ENCODE measurements at regions not wholly inside any gene's neighbourhood (a gene's known extent, or its start where the extent isn't known, plus 50 kb on each side); places are given as distances from the start of the nearest gene placed in this dataset.

DNA sequence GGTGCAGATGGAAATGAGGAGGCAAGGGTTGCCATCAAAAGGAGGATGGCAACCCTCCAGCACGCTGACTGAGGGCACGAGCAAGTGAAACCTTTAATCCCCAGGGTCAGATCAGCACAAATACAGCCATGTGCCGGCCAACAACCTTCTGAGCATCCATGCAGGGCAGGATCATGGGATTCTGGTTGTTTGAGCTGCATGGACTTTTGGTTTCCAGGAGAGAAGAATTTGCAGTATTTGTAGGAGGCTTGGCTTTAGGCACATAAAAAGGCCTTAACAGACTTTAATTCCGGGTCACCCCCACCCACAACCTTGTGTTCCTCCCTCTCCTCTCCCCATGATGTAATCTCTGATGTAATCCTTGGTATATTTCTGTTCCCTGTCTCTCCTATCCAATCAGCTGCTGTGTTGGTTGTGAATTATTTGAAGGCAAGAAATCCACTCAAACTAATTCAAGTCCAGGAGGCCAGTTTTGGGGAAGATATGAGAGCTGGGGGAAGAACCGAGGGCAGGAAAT lies 254.3 kb downstream of the SHQ1 start:
- H3K4me3 ChIP-seq = no peak overlapping the region
- no peaks in the 10 kb centered on the region for H3K36me3 ChIP-seq (ENCODE audit: low read depth, missing control alignments)
- no peaks in the 10 kb centered on the region for H3K9me3 ChIP-seq
- no peak overlapping the region for H3K27ac ChIP-seq
- WGBS, 2 donors = 79 to 85% methylated on average over 5 of the region's 5 CpGs
- intact Hi-C loops (cut with DNase I; ENCODE audit: low total_unique reads) = no loop called here
- H3K27me3 ChIP-seq = no peaks in the 10 kb centered on the region
- peaks cover 3% of the 10 kb centered on the region for H3K4me1 ChIP-seq
- TF ChIP-seq, protein P1, sequence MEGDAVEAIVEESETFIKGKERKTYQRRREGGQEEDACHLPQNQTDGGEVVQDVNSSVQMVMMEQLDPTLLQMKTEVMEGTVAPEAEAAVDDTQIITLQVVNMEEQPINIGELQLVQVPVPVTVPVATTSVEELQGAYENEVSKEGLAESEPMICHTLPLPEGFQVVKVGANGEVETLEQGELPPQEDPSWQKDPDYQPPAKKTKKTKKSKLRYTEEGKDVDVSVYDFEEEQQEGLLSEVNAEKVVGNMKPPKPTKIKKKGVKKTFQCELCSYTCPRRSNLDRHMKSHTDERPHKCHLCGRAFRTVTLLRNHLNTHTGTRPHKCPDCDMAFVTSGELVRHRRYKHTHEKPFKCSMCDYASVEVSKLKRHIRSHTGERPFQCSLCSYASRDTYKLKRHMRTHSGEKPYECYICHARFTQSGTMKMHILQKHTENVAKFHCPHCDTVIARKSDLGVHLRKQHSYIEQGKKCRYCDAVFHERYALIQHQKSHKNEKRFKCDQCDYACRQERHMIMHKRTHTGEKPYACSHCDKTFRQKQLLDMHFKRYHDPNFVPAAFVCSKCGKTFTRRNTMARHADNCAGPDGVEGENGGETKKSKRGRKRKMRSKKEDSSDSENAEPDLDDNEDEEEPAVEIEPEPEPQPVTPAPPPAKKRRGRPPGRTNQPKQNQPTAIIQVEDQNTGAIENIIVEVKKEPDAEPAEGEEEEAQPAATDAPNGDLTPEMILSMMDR (IDR thresholded peaks at IDR 0.05) = no peak
- no peak for TF ChIP-seq POLR2A (IDR thresholded peaks at IDR 0.05)
- DNase-seq = no peak

DNA sequence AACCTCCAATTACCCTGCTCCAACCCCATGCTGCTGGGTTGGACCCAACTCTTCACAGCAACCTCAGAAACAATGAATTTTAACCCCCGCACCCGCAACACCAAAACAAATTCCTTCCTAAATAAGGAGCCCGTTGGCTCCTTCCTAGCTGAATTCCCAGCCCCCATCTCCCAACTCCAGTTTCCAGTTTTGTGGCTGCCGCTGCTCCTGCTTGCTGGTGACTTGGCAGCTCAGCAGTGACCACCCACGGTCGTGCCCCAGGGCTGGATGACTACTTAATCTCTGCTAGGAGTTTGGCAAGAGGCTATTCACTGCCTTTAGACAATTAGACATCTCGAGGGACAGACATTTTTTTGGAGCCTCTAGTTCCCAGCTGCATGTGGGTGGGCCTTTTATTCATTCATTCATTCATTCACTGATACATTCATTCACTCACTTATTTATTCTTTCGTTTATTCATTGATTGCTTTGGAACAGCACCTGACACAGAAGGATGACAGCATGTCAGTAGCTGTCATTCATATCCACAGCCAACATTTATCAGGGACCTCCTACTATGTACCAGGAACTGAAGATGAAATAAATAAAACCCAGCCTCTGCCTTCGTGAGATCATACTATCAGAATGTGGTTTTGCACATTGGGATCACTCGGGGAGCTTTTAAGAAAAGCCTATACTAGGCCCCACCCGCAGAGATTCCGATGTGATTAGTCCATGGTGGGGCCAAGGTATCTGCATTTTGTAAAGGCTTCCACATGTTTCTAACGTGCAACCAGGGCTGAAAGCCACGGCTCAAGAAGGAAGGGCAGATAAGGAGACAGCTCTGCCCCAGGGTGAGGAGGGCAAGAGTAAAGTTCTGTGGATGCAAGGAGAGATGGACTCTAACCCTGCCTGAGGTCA lies 256.5 kb downstream of the SHQ1 start:
- WGBS, 2 donors = 62 to 65% methylated on average over 14 of the region's 14 CpGs
- DNase-seq = peak; percentile 68

DNA sequence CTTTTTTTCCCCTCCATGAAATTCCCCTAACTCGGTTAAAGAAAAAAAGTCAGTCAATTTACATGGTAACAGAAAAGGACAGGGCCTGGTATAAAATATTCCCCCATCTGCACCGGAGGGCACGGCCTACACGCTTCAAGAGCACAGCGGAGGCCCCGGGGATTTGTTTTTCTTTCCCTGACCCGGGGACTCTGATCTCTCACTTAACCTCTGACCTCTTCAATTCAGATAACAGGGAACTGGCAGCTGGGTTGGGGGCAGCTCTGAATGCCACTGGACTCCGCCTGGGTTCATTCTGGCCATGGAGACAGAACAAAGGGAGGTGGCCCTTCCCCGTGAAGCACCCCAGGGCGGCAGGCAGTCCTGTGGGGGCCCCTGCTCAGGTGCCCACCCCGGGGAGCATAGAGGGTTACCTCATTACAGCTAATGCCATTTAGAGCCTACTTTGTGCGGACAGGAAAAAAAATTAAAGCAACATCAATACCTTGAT lies 257.5 kb downstream of the SHQ1 start:
- Histone ChIP-seq H3K9me3 (no peaks in the 10 kb centered on the region), H3K4me3 (no peak overlapping the region), H3K27me3 (no peaks in the 10 kb centered on the region), H3K27ac (peak overlapping the region in 1 of 2 donors; percentile 19), H3K4me1 (peaks cover 3% of the 10 kb centered on the region), H3K36me3 (ENCODE audit: low read depth, missing control alignments) (no peaks in the 10 kb centered on the region)
- intact Hi-C loops (cut with DNase I; ENCODE audit: low total_unique reads) = no loop called here
- TF ChIP-seq, protein P1 (IDR thresholded peaks at IDR 0.05) = no peak
- no peak for TF ChIP-seq POLR2A (IDR thresholded peaks at IDR 0.05)
- no peak for DNase-seq
- WGBS, 2 donors = 80 to 82% methylated on average over 12 of the region's 12 CpGs

More for the DNA sequence above, 256.5 kb downstream of the SHQ1 start:
- Histone ChIP-seq H3K27me3 (no peaks in the 10 kb centered on the region), H3K27ac (peak overlapping the region in 1 of 2 donors; percentile 19), H3K36me3 (ENCODE audit: low read depth, missing control alignments) (no peaks in the 10 kb centered on the region), H3K4me3 (no peak overlapping the region), H3K4me1 (peaks cover 3% of the 10 kb centered on the region), H3K9me3 (no peaks in the 10 kb centered on the region)
- intact Hi-C loops (cut with DNase I; ENCODE audit: low total_unique reads) = no loop called here
- TF ChIP-seq, protein P1 (IDR thresholded peaks at IDR 0.05) = no peak
- TF ChIP-seq POLR2A (IDR thresholded peaks at IDR 0.05) = no peak

DNA sequence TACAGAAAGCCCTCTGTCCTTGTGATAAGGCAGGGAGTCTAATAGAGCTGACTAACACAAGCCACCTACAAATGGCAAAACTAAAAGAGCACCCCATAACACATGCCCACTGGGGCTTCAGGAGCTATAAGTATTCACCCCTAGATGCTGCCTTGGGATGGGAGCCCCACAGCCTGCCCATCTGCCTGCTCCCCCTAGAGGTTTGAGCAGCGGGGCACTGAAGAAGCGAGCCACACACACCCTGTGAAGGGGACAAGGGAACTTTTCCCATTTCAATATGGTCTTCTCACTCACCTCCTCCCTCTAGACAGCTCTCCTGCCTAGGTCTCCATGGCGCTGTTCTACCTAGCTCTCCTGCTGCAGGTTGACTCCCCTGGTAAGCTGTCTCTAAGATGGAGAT lies 261.0 kb downstream of the SHQ1 start:
- TF ChIP-seq, protein P1 (IDR thresholded peaks at IDR 0.05) = no peak
- TF ChIP-seq POLR2A (IDR thresholded peaks at IDR 0.05) = no peak
- H3K36me3 ChIP-seq (ENCODE audit: low read depth, missing control alignments) = no peaks in the 10 kb centered on the region
- peaks cover 5% of the 10 kb centered on the region for H3K4me1 ChIP-seq
- 99 to 100% methylated on average over 3 of the region's 3 CpGs for WGBS, 2 donors
- no peak for DNase-seq
- no peaks in the 10 kb centered on the region for H3K27me3 ChIP-seq
- intact Hi-C loops (cut with DNase I; ENCODE audit: low total_unique reads) = no loop called here
- no peak overlapping the region for H3K4me3 ChIP-seq
- H3K27ac ChIP-seq = no peak overlapping the region
- H3K9me3 ChIP-seq = no peaks in the 10 kb centered on the region

All from testis (tissue), 2 donors.